Activated CD8-positive, alpha-beta T cell treated with anti-CD3 and anti-CD28 coated beads for 36 hours (primary cell): ENCODE measurements at regions not wholly inside any gene's neighbourhood (a gene's known extent, or its start where the extent isn't known, plus 50 kb on each side); places are given as distances from the start of the nearest gene placed in this dataset.

Experiments
- ATAC-seq: fragments of 200-7000 bp; cut with Tn5 transposase; one replicate; pipeline ENCODE4 v1.10.0; 2021; ENCODE audit warnings: mild to moderate bottlenecking, moderate library complexity
- CTCF ChIA-PET: fragments of 350-600 bp; sonication (Branson Sonifier 250); formaldehyde crosslinking; loops from one replicate; lab custom pipeline; 2021; ENCODE audit warnings: antibody characterized with exemption; lab: Charles Lee
- POLR2A ChIA-PET: fragments of 350-600 bp; sonication (Branson Sonifier 250); formaldehyde crosslinking; loops from one replicate; lab custom pipeline; 2021; ENCODE audit warnings: antibody characterized with exemption; lab: Charles Lee
- DNase-seq: peaks from one replicate; pipeline ENCODE4 v3.0.0-alpha.2; 2020
- H3K27ac Mint-ChIP-seq: one replicate; pipeline ENCODE4 v1.8.0; 2021; ENCODE audit warnings: mild to moderate bottlenecking, mixed read lengths
- H3K27me3 Mint-ChIP-seq: one replicate; pipeline ENCODE4 v1.8.0; 2021; ENCODE audit warnings: mixed read lengths
- H3K36me3 Mint-ChIP-seq: one replicate; pipeline ENCODE4 v1.8.0; 2021; ENCODE audit warnings: low read depth, mixed read lengths
- H3K4me1 Mint-ChIP-seq: one replicate; pipeline ENCODE4 v1.8.0; 2021; ENCODE audit warnings: low read depth, mixed read lengths
- H3K4me3 Mint-ChIP-seq: one replicate; pipeline ENCODE4 v1.8.0; 2021; ENCODE audit warnings: mild to moderate bottlenecking, moderate library complexity, mixed read lengths
- H3K9me3 Mint-ChIP-seq: one replicate; pipeline ENCODE4 v1.8.0; 2021; ENCODE audit warnings: mixed read lengths
- CTCF ChIP-seq: fragments of 200-600 bp; IDR thresholded peaks from one replicate; pipeline ENCODE4 v1.8.0; 2022; ENCODE audit warnings: antibody characterized with exemption, mild to moderate bottlenecking
- intact Hi-C: fragments of 100-400 bp; cut with micrococcal nuclease; formaldehyde crosslinking; loops from one replicate; pipeline ENCODE4 v1.10.0; 2022

- DNase-seq: no peak
- CTCF ChIA-PET: no interaction called here
- Mint-ChIP-seq H3K27ac (no peak overlapping the region), H3K36me3 (peaks cover 1% of the 10 kb centered on the region), H3K27me3 (no peaks in the 10 kb centered on the region), H3K4me1 (no peaks in the 10 kb centered on the region), H3K4me3 (no peak overlapping the region), H3K9me3 (no peaks in the 10 kb centered on the region)
- POLR2A ChIA-PET: no interaction called here
- TF ChIP-seq CTCF: no peak
- no peak for ATAC-seq
- intact Hi-C loops: no loop called here
Observed at GRCh38 chrX:113370006-113370405, 529.4 kb upstream of the AMOT start.

GRCh38 chrX:113369056-113369455 lies 528.4 kb upstream of the AMOT start:
- H3K4me1 Mint-ChIP-seq: no peaks in the 10 kb centered on the region
- ATAC-seq (no peak), DNase-seq (no peak)
- no peak overlapping the region for H3K27ac Mint-ChIP-seq
- H3K9me3 Mint-ChIP-seq: no peaks in the 10 kb centered on the region
- CTCF ChIA-PET: no interaction called here
- H3K4me3 Mint-ChIP-seq: no peak overlapping the region
- TF ChIP-seq CTCF: no peak
- H3K36me3 Mint-ChIP-seq: peaks cover 1% of the 10 kb centered on the region
- POLR2A ChIA-PET: no interaction called here
- intact Hi-C loops: no loop called here
- no peaks in the 10 kb centered on the region for H3K27me3 Mint-ChIP-seq

GRCh38 chrX:113353134-113353533 lies 512.5 kb upstream of the AMOT start:
- no peaks in the 10 kb centered on the region for H3K9me3 Mint-ChIP-seq
- no peak for DNase-seq
- no peak for ATAC-seq
- ChIA-PET POLR2A (no interaction called here), CTCF (no interaction called here)
- intact Hi-C loops: no loop called here
- no peaks in the 10 kb centered on the region for H3K27me3 Mint-ChIP-seq
- no peak overlapping the region for H3K4me3 Mint-ChIP-seq
- H3K36me3 Mint-ChIP-seq: no peaks in the 10 kb centered on the region
- TF ChIP-seq CTCF: no peak
- H3K27ac Mint-ChIP-seq: no peak overlapping the region
- H3K4me1 Mint-ChIP-seq: no peaks in the 10 kb centered on the region

- Mint-ChIP-seq H3K4me1 (no peaks in the 10 kb centered on the region), H3K27ac (no peak overlapping the region), H3K9me3 (peaks cover 1% of the 10 kb centered on the region), H3K4me3 (no peak overlapping the region), H3K27me3 (no peaks in the 10 kb centered on the region), H3K36me3 (no peaks in the 10 kb centered on the region)
- ATAC-seq: no peak
- ChIA-PET POLR2A (no interaction called here), CTCF (no interaction called here)
- no peak for DNase-seq
- intact Hi-C loops: no loop called here
- no peak for TF ChIP-seq CTCF
Observed at GRCh38 chrX:113330416-113330815, 489.8 kb upstream of the AMOT start.

GRCh38 chrX:113315927-113316326 lies 475.3 kb upstream of the AMOT start:
- ATAC-seq (no peak), DNase-seq (no peak)
- CTCF ChIA-PET: no interaction called here
- Mint-ChIP-seq H3K4me3 (no peak overlapping the region), H3K27me3 (no peaks in the 10 kb centered on the region), H3K9me3 (peaks cover 4% of the 10 kb centered on the region), H3K27ac (no peak overlapping the region), H3K4me1 (no peaks in the 10 kb centered on the region), H3K36me3 (no peaks in the 10 kb centered on the region)
- POLR2A ChIA-PET: no interaction called here
- TF ChIP-seq CTCF: no peak
- intact Hi-C loops: no loop called here
